ENCODE measurements at regions not wholly inside any gene's neighbourhood (a gene's known extent, or its start where the extent isn't known, plus 50 kb on each side); places are given as distances from the start of the nearest gene placed in this dataset.

GRCh38 chr2:12240206-12240605, 476.5 kb upstream of the TRIB2 start:
- Mint-ChIP-seq H3K27ac (no peak overlapping the region), H3K4me1 (peaks cover 7% of the 10 kb centered on the region), H3K4me3 (no peak overlapping the region), H3K9me3 (ENCODE audit: insufficient read depth) (no peaks in the 10 kb centered on the region), H3K27me3 (no peaks in the 10 kb centered on the region)
- Histone ChIP-seq H4K20me1 (ENCODE audit: control insufficient read depth, insufficient read depth, low read length, poor library complexity, severe bottlenecking) (no peaks in the 10 kb centered on the region), H3K36me3 (replicated peaks in 1 of 2; ENCODE audit: control extremely low read depth in 1 of 2, control insufficient read depth in 1 of 2, extremely low read depth in 1 of 2, insufficient read depth in 2 of 2, low read length in 1 of 2) (no peaks in the 10 kb centered on the region), H2AFZ (ENCODE audit: insufficient read depth, low read depth, low read length, poor library complexity, severe bottlenecking) (no peak overlapping the region), H3K27me3 (replicated peaks in 1 of 4; ENCODE audit: control extremely low read depth in 1 of 4, control insufficient read depth in 3 of 4, insufficient read depth in 4 of 4, low read length in 3 of 4) (no peaks in the 10 kb centered on the region), H3K79me2 (ENCODE audit: control insufficient read depth, insufficient read depth, low read length) (no peaks in the 10 kb centered on the region), H3K9ac (ENCODE audit: low read length) (no peak overlapping the region), H3K27ac (ENCODE audit: low read length in 2 of 2) (no peak overlapping the region), H3K4me2 (replicated peaks; ENCODE audit: low read depth, low read length, poor library complexity, severe bottlenecking) (no peak overlapping the region), H3K4me3 (ENCODE audit: control extremely low read depth in 1 of 5, extremely low read depth in 1 of 5, insufficient read depth in 1 of 5, low read depth in 2 of 5, low read length in 4 of 5) (no peak overlapping the region), H3K9me3 (ENCODE audit: control extremely low read depth in 1 of 3, control insufficient read depth in 2 of 3, insufficient read depth in 1 of 3, low read length in 2 of 3) (no peaks in the 10 kb centered on the region), H3K4me1 (ENCODE audit: control insufficient read depth in 2 of 2, insufficient read depth in 2 of 2, low read length in 2 of 2) (no peaks in the 10 kb centered on the region)
- ChIA-PET POLR2A (no interaction called here), CTCF (no interaction called here)
- no peak for TF ChIP-seq EZH2 (IDR thresholded peaks at IDR 0.05; ENCODE audit: borderline replicate concordance, insufficient read depth, low read depth, low read length, poor library complexity, severe bottlenecking)
- no peak for TF ChIP-seq CTCF (IDR thresholded peaks at IDR 0.05)
- ATAC-seq (ENCODE audit: low read depth) (no peak), DNase-seq (no peak)
- intact Hi-C loops (cut with micrococcal nuclease), result no loop called here

DNA sequence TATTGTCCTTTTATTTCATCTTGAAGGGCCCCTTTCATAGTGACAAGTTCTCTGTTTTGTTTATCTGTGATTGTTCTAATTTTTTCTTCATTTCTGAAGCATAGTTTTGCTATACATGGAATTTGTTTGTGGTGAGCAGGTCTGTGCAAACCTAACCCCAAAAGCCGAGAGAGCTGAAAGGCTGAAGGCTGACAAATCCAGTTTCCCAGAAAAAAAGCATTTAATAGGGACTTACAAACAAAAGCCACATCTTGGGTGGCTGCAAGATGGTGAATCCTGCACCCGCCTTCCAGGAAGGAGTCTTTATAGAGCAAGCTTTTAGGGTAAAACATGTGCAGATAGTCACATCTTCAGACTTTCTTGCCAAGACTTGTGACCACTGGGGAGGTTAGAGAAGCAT, 473.4 kb upstream of the TRIB2 start:
- Histone ChIP-seq H3K36me3 (replicated peaks in 1 of 2; ENCODE audit: control extremely low read depth in 1 of 2, control insufficient read depth in 1 of 2, extremely low read depth in 1 of 2, insufficient read depth in 2 of 2, low read length in 1 of 2) (no peaks in the 10 kb centered on the region), H3K27me3 (replicated peaks in 1 of 4; ENCODE audit: control extremely low read depth in 1 of 4, control insufficient read depth in 3 of 4, insufficient read depth in 4 of 4, low read length in 3 of 4) (no peaks in the 10 kb centered on the region), H2AFZ (ENCODE audit: insufficient read depth, low read depth, low read length, poor library complexity, severe bottlenecking) (no peak overlapping the region), H4K20me1 (ENCODE audit: control insufficient read depth, insufficient read depth, low read length, poor library complexity, severe bottlenecking) (no peaks in the 10 kb centered on the region), H3K4me3 (ENCODE audit: control extremely low read depth in 1 of 5, extremely low read depth in 1 of 5, insufficient read depth in 1 of 5, low read depth in 2 of 5, low read length in 4 of 5) (no peak overlapping the region), H3K27ac (ENCODE audit: low read length in 2 of 2) (no peak overlapping the region), H3K9ac (ENCODE audit: low read length) (no peak overlapping the region), H3K4me1 (ENCODE audit: control insufficient read depth in 2 of 2, insufficient read depth in 2 of 2, low read length in 2 of 2) (no peaks in the 10 kb centered on the region), H3K79me2 (ENCODE audit: control insufficient read depth, insufficient read depth, low read length) (no peaks in the 10 kb centered on the region), H3K9me3 (ENCODE audit: control extremely low read depth in 1 of 3, control insufficient read depth in 2 of 3, insufficient read depth in 1 of 3, low read length in 2 of 3) (no peaks in the 10 kb centered on the region), H3K4me2 (replicated peaks; ENCODE audit: low read depth, low read length, poor library complexity, severe bottlenecking) (no peak overlapping the region)
- peaks cover 7% of the 10 kb centered on the region for H3K4me1 Mint-ChIP-seq
- no peaks in the 10 kb centered on the region for H3K9me3 Mint-ChIP-seq (ENCODE audit: insufficient read depth)
- H3K4me3 Mint-ChIP-seq, result no peak overlapping the region
- POLR2A ChIA-PET, result no interaction called here
- CTCF ChIA-PET, result no interaction called here
- DNase-seq (no peak), ATAC-seq (ENCODE audit: low read depth) (no peak)
- intact Hi-C loops (cut with micrococcal nuclease), result no loop called here
- TF ChIP-seq CTCF (IDR thresholded peaks at IDR 0.05), result no peak
- no peak for TF ChIP-seq EZH2 (IDR thresholded peaks at IDR 0.05; ENCODE audit: borderline replicate concordance, insufficient read depth, low read depth, low read length, poor library complexity, severe bottlenecking)
- no peaks in the 10 kb centered on the region for H3K27me3 Mint-ChIP-seq
- H3K27ac Mint-ChIP-seq, result no peak overlapping the region
- WGBS (ENCODE audit: insufficient coverage), result 92% methylated on average over 2 of the region's 2 CpGs

All from B cell (primary cell).